Endothelial cell of umbilical vein (primary cell): ENCODE measurements at regions not wholly inside any gene's neighbourhood (a gene's known extent, or its start where the extent isn't known, plus 50 kb on each side); places are given as distances from the start of the nearest gene placed in this dataset.

Source experiments
- BruUV-seq: library from RNA; stranded (reverse); fragments of 400-500 nt; replicated peaks from 2 replicates; lab custom pipeline; 2021; lab: Mats Ljungman, UMichigan
- CTCF ChIA-PET: fragments of 300-600, 350-600 bp; sonication (Branson Sonifier 250); formaldehyde crosslinking; loops from one replicate; lab custom pipeline; 2021; ENCODE audit warnings: antibody characterized with exemption, inconsistent platforms; lab: Charles Lee
- POLR2A ChIA-PET: fragments of 300-600, 350-600 bp; sonication (Branson Sonifier 250); formaldehyde crosslinking; loops from one replicate; lab custom pipeline; 2021; ENCODE audit warnings: antibody characterized with exemption, inconsistent platforms; lab: Charles Lee
- DNase-seq: peaks from one replicate; pipeline ENCODE4 v3.0.0-alpha.2; 2011; ENCODE audit warnings: low read depth, low spot score
- FAIRE-seq: peaks from 2 replicates; lab custom pipeline; 2011; peaks lifted over from hg19 to GRCh38; lab: Jason Lieb, UNC
- H2AFZ ChIP-seq: 2 replicates; pipeline ENCODE4 v1.6.0; 2012; ENCODE audit warnings: low read depth, low read length, control low read depth, inconsistent platforms
- H3K27ac ChIP-seq: 2 replicates; pipeline ENCODE4 v1.5.1; 2011; ENCODE audit warnings: low read depth, mild to moderate bottlenecking, control low read depth, low read length, moderate library complexity; ENCODE audit not compliant: insufficient read depth
- H3K27me3 ChIP-seq, 2 experiments: 2 replicates each; pipeline versions ENCODE4 v1.6.0 to v1.6.1; 2011; ENCODE audit warnings: low read length in 2 of 2, mixed read lengths in 1 of 2; ENCODE audit not compliant: control insufficient read depth in 2 of 2, insufficient read depth in 2 of 2
- H3K36me3 ChIP-seq, 2 experiments: 2 replicates in 1 of 2; 3 replicates in 1 of 2; pipeline ENCODE4 v1.5.1; 2011; ENCODE audit warnings: low read length in 2 of 2, mild to moderate bottlenecking in 1 of 2, moderate library complexity in 1 of 2; ENCODE audit not compliant: control insufficient read depth in 2 of 2, insufficient read depth in 2 of 2; ENCODE audit errors: extremely low read depth in 1 of 2
- H3K4me1 ChIP-seq: 3 replicates; pipeline ENCODE4 v1.5.1; 2011; ENCODE audit warnings: mild to moderate bottlenecking, low read length; ENCODE audit not compliant: control insufficient read depth, insufficient read depth; ENCODE audit errors: extremely low read depth
- H3K4me2 ChIP-seq: 2 replicates; pipeline ENCODE4 v1.6.1; 2011; ENCODE audit warnings: low read length, control low read depth, mixed read lengths; ENCODE audit not compliant: insufficient read depth
- H3K4me3 ChIP-seq, 3 experiments: fragments of 200-600 bp in 1 of 3; sonication (generic), shearing (Covaris generic) in 1 of 3; replicated peaks in 1 of 3; 2 replicates each; pipeline ENCODE4 v1.5.1; 2011 to 2016; ENCODE audit warnings: control low read depth in 3 of 3, low read length in 3 of 3, mild to moderate bottlenecking in 2 of 3, inconsistent platforms in 1 of 3, low read depth in 1 of 3, moderate library complexity in 1 of 3; ENCODE audit not compliant: insufficient read depth in 1 of 3
- H3K79me2 ChIP-seq: 2 replicates; pipeline ENCODE4 v1.6.0; 2012; ENCODE audit warnings: low read length, inconsistent platforms; ENCODE audit not compliant: control insufficient read depth, insufficient read depth
- H3K9ac ChIP-seq: replicated peaks from 2 replicates; pipeline ENCODE3; 2011; ENCODE audit warnings: low read length, control low read depth; ENCODE audit not compliant: insufficient read depth; ENCODE audit errors: extremely low read depth
- H3K9me1 ChIP-seq: replicated peaks from 3 replicates; pipeline ENCODE4 v1.6.0; 2011; ENCODE audit warnings: mild to moderate bottlenecking, low read length; ENCODE audit not compliant: control insufficient read depth, insufficient read depth; ENCODE audit errors: extremely low read depth
- H3K9me3 ChIP-seq: replicated peaks from 2 replicates; pipeline ENCODE4 v1.5.1; 2012; ENCODE audit warnings: low read length, inconsistent platforms; ENCODE audit not compliant: control insufficient read depth, insufficient read depth
- H4K20me1 ChIP-seq: replicated peaks from 2 replicates; pipeline ENCODE3; 2011; ENCODE audit warnings: mild to moderate bottlenecking, low read length; ENCODE audit not compliant: control insufficient read depth, insufficient read depth; ENCODE audit errors: extremely low read depth
- CTCF ChIP-seq, 2 donors: IDR thresholded peaks; 1 replicate in 1 of 2; 2 replicates in 1 of 2; pipeline ENCODE4 v1.5.1; 2011; ENCODE audit warnings: low read length in 2 of 2, mild to moderate bottlenecking in 2 of 2, moderate library complexity in 2 of 2, control low read depth in 1 of 2, inconsistent platforms in 1 of 2, low read depth in 1 of 2; ENCODE audit not compliant: insufficient read depth in 1 of 2; ENCODE audit errors: extremely low read depth in 1 of 2
- EZH2 ChIP-seq: IDR thresholded peaks from 2 replicates; pipeline ENCODE4 v1.6.1; 2012; ENCODE audit warnings: borderline replicate concordance, low read depth, mild to moderate bottlenecking, moderate library complexity, low read length, inconsistent platforms; ENCODE audit not compliant: severe bottlenecking
- FOS ChIP-seq: IDR thresholded peaks from 2 replicates; pipeline ENCODE4 v1.6.1; 2011; ENCODE audit warnings: mild to moderate bottlenecking, low read length, moderate library complexity, borderline replicate concordance; ENCODE audit not compliant: insufficient read depth
- GATA2 ChIP-seq: IDR thresholded peaks from 2 replicates; pipeline ENCODE4 v1.7.0; 2011; ENCODE audit warnings: low read depth, mild to moderate bottlenecking, moderate library complexity, mixed read lengths, low read length; ENCODE audit not compliant: insufficient read length, insufficient read depth
- JUN ChIP-seq: IDR thresholded peaks from 2 replicates; pipeline ENCODE4 v1.6.1; 2011; ENCODE audit warnings: borderline replicate concordance, low read depth; ENCODE audit not compliant: insufficient read length, insufficient read depth
- MAX ChIP-seq: IDR thresholded peaks from 2 replicates; pipeline ENCODE4 v1.6.1; 2011; ENCODE audit not compliant: insufficient read depth, insufficient read length
- MYC ChIP-seq: IDR thresholded peaks from one replicate; pipeline ENCODE4 v1.6.1; 2011; ENCODE audit warnings: mild to moderate bottlenecking, low read depth, low read length
- POLR2A ChIP-seq: IDR thresholded peaks from 2 replicates; pipeline ENCODE4 v1.6.1; 2012; ENCODE audit warnings: low read depth, mild to moderate bottlenecking, control low read depth, low read length
- dilution Hi-C: fragments of 300-500 bp; cut with MboI; formaldehyde crosslinking; loops from one replicate; pipeline ENCODE4 v1.15.0; 2019; ENCODE audit warnings: low sequenced_read_pairs; ENCODE audit not compliant: extremely low pct_ligation_motif_present
- intact Hi-C: fragments of 100-400 bp; cut with micrococcal nuclease; formaldehyde crosslinking; loops from one replicate; pipeline ENCODE4 v1.10.0; 2022

- Histone ChIP-seq H3K9ac (no peak overlapping the region), H3K4me3 (no peak overlapping the region), H3K27ac (no peak overlapping the region), H3K79me2 (no peaks in the 10 kb centered on the region), H3K9me3 (no peaks in the 10 kb centered on the region), H3K4me2 (no peak overlapping the region), H3K27me3 (no peaks in the 10 kb centered on the region), H3K36me3 (no peaks in the 10 kb centered on the region), H2AFZ (no peak overlapping the region), H3K4me1 (no peaks in the 10 kb centered on the region), H3K9me1 (no peaks in the 10 kb centered on the region), H4K20me1 (no peaks in the 10 kb centered on the region)
- TF ChIP-seq GATA2 (no peak), CTCF (IDR thresholded peaks at IDR 0.05; ENCODE audit: extremely low read depth in 1 of 2, insufficient read depth in 1 of 2, low read depth in 1 of 2, low read length in 2 of 2) (no peak), MAX (no peak), FOS (no peak), POLR2A (no peak), MYC (no peak), JUN (no peak), EZH2 (no peak)
- CTCF ChIA-PET: no interaction called here
- FAIRE-seq (no peak), DNase-seq (no peak)
- intact Hi-C loops: no loop called here
- POLR2A ChIA-PET: no interaction called here
- no TSS peak for BruUV-seq
- dilution Hi-C loops: no loop called here
These were observed 59.3 kb downstream of the ADRA2C start for GRCh38 chr4:3825530-3825929.
